Breast epithelium (tissue), 4 donors: ENCODE measurements at regions not wholly inside any gene's neighbourhood (a gene's known extent, or its start where the extent isn't known, plus 50 kb on each side); places are given as distances from the start of the nearest gene placed in this dataset.

Experiments used
- DNase-seq, 2 donors: peaks; one replicate each; pipeline ENCODE4 v3.0.0-alpha.2; 2019; ENCODE audit warnings: low spot score in 2 of 2
- H3K27ac ChIP-seq, 2 donors: fragments of 200-600 bp; sonication (generic) in 1 of 2; one replicate each; pipeline ENCODE4 v1.5.1; 2016 to 2019; ENCODE audit warnings: mild to moderate bottlenecking in 1 of 2
- H3K27me3 ChIP-seq, 2 donors: fragments of 200-600 bp; sonication (generic) in 1 of 2; one replicate each; pipeline versions ENCODE4 v1.5.1 to v1.6.0; 2017 to 2019; ENCODE audit warnings: control low read depth in 1 of 2, mild to moderate bottlenecking in 1 of 2
- H3K36me3 ChIP-seq: fragments of 200-600 bp; one replicate; pipeline ENCODE4 v1.5.1; 2019
- H3K4me1 ChIP-seq, 2 donors: fragments of 200-600 bp; sonication (generic); one replicate each; pipeline ENCODE4 v1.5.1; 2016 to 2019; ENCODE audit warnings: control low read depth in 1 of 2
- H3K4me3 ChIP-seq, 3 donors: fragments of 200-600 bp; sonication (generic); 1 replicate in 2 of 3; 2 replicates in 1 of 3; pipeline ENCODE4 v1.5.1; 2016 to 2019; ENCODE audit warnings: mild to moderate bottlenecking in 3 of 3, moderate library complexity in 2 of 3
- H3K9me3 ChIP-seq, 2 donors: fragments of 200-600 bp; sonication (generic) in 1 of 2; one replicate each; pipeline ENCODE4 v1.5.1; 2016 to 2019; ENCODE audit warnings: control low read depth in 1 of 2
- CTCF ChIP-seq, 3 donors: fragments of 450-650 bp; IDR thresholded peaks; one replicate each; pipeline ENCODE4 v1.5.1; 2016 to 2017; ENCODE audit warnings: antibody characterized with exemption in 3 of 3, mild to moderate bottlenecking in 3 of 3, moderate library complexity in 3 of 3
- POLR2A ChIP-seq: fragments of 450-650 bp; IDR thresholded peaks from one replicate; pipeline ENCODE4 v1.6.1; 2016; ENCODE audit warnings: antibody characterized with exemption, mild to moderate bottlenecking, moderate library complexity
- POLR2AphosphoS5 ChIP-seq, 3 donors: sonication (generic); formaldehyde crosslinking; IDR thresholded peaks; one replicate each; pipeline ENCODE4 v1.6.1; 2017; ENCODE audit warnings: antibody characterized with exemption in 3 of 3
- intact Hi-C: fragments of 100-400 bp; cut with DNase I; formaldehyde crosslinking; loops from one replicate; pipeline ENCODE4 v1.15.1; 2023; ENCODE audit warnings: low total_unique reads

- no peaks in the 10 kb centered on the region for H3K4me1 ChIP-seq
- no peak for DNase-seq
- intact Hi-C loops: no loop called here
- H3K36me3 ChIP-seq: no peaks in the 10 kb centered on the region
- no peak overlapping the region for H3K27ac ChIP-seq
- H3K27me3 ChIP-seq: no peaks in the 10 kb centered on the region
- no peak overlapping the region for H3K4me3 ChIP-seq
- TF ChIP-seq POLR2AphosphoS5 (IDR thresholded peaks at IDR 0.05) (no peak), CTCF (IDR thresholded peaks at IDR 0.05) (no peak), POLR2A (no peak)
- peaks cover 0 to 5% of the 10 kb centered on the region in 2 donors for H3K9me3 ChIP-seq
These were observed 58.9 kb upstream of the SLC7A1 start for GRCh38 chr13:29654384-29654783.

GRCh38 chr13:29648760-29649159 lies 53.3 kb upstream of the SLC7A1 start:
- no peaks in the 10 kb centered on the region for H3K36me3 ChIP-seq
- TF ChIP-seq CTCF (IDR thresholded peaks at IDR 0.05) (no peak), POLR2A (no peak), POLR2AphosphoS5 (IDR thresholded peaks at IDR 0.05) (no peak)
- peaks cover 0 to 3% of the 10 kb centered on the region in 2 donors for H3K9me3 ChIP-seq
- no peak overlapping the region for H3K4me3 ChIP-seq
- DNase-seq: no peak
- no peak overlapping the region for H3K27ac ChIP-seq
- no peaks in the 10 kb centered on the region for H3K4me1 ChIP-seq
- intact Hi-C loops: no loop called here
- H3K27me3 ChIP-seq: no peaks in the 10 kb centered on the region
